Body of pancreas (tissue), 4 donors: ENCODE measurements at regions not wholly inside any gene's neighbourhood (a gene's known extent, or its start where the extent isn't known, plus 50 kb on each side); places are given as distances from the start of the nearest gene placed in this dataset.

Experiments
- ATAC-seq: fragments of 150-250 bp; one replicate; pipeline ENCODE4 v1.9.1; 2016
- DNase-seq, 4 donors: peaks; one replicate each; pipeline ENCODE4 v3.0.0-alpha.2; 2019
- H3K27ac ChIP-seq, 4 donors: fragments of 200-600 bp; sonication (generic); 1 replicate in 3 of 4; 2 replicates in 1 of 4; pipeline versions ENCODE4 v1.5.1 to v1.6.1; 2016 to 2019; ENCODE audit warnings: mild to moderate bottlenecking in 1 of 4, mixed read lengths in 1 of 4, moderate library complexity in 1 of 4
- H3K27me3 ChIP-seq, 2 donors: fragments of 200-600 bp; sonication (generic); one replicate each; pipeline ENCODE4 v1.6.0; 2016; ENCODE audit warnings: mild to moderate bottlenecking in 1 of 2
- H3K36me3 ChIP-seq, 2 donors: fragments of 200-600 bp; sonication (generic); replicated peaks in 1 of 2; 2 replicates each; pipeline ENCODE4 v1.5.1; 2016; ENCODE audit warnings: low read depth in 2 of 2; ENCODE audit not compliant: insufficient read depth in 1 of 2
- H3K4me1 ChIP-seq: fragments of 200-600 bp; sonication (generic); one replicate; pipeline ENCODE4 v1.6.0; 2016
- H3K4me3 ChIP-seq, 2 donors: fragments of 200-600 bp; sonication (generic); 1 replicate in 1 of 2; 2 replicates in 1 of 2; pipeline ENCODE4 v1.5.1; 2016 to 2019
- H3K9me3 ChIP-seq, 3 donors: fragments of 200-600 bp; sonication (generic); 1 replicate in 2 of 3; 2 replicates in 1 of 3; pipeline ENCODE4 v1.5.1; 2016
- CTCF ChIP-seq, 7 experiments: fragments of 450-650 bp in 4 of 7; fragments of 200-600 bp in 3 of 7; sonication (generic) in 3 of 7; IDR thresholded peaks; one replicate each; pipeline ENCODE4 v1.5.1; 2016 to 2019; ENCODE audit warnings: antibody characterized with exemption in 7 of 7
- POLR2A ChIP-seq, 3 donors: fragments of 450-650 bp; IDR thresholded peaks; one replicate each; pipeline ENCODE4 v1.6.1; 2016; ENCODE audit warnings: antibody characterized with exemption in 3 of 3, mild to moderate bottlenecking in 2 of 3
- WGBS, 2 donors: methylation state at CpG; one replicate each; pipeline ENCODE4 v1.1.5; 2017; 5-methylcytosine and 5-hydroxymethylcytosine counted together
- intact Hi-C: fragments of 100-400 bp; cut with DNase I; formaldehyde crosslinking; loops from one replicate; pipeline ENCODE4 v1.15.1; 2023

GRCh38 chr13:38191016-38191415 is 158.6 kb upstream of the UFM1 start:
- TF ChIP-seq CTCF (IDR thresholded peaks at IDR 0.05) (no peak), POLR2A (IDR thresholded peaks at IDR 0.05) (no peak)
- no peaks in the 10 kb centered on the region for H3K4me1 ChIP-seq
- no peak overlapping the region for H3K4me3 ChIP-seq
- no peak overlapping the region for H3K27ac ChIP-seq
- DNase-seq (no peak), ATAC-seq (no peak)
- H3K9me3 ChIP-seq: no peaks in the 10 kb centered on the region
- WGBS, 2 donors: 55 to 58% methylated on average over 3 of the region's 3 CpGs
- intact Hi-C loops: no loop called here
- H3K27me3 ChIP-seq: peaks cover 0 to 3% of the 10 kb centered on the region in 2 donors
- no peaks in the 10 kb centered on the region for H3K36me3 ChIP-seq

GRCh38 chr13:38180670-38181069 is 169.0 kb upstream of the UFM1 start:
- H3K4me3 ChIP-seq: no peak overlapping the region
- intact Hi-C loops: no loop called here

GRCh38 chr13:38180126-38180525 is 169.5 kb upstream of the UFM1 start:
- no peaks in the 10 kb centered on the region for H3K9me3 ChIP-seq
- WGBS, 2 donors: 78 to 93% methylated on average over 1 of the region's 1 CpG
- TF ChIP-seq CTCF (IDR thresholded peaks at IDR 0.05) (no peak), POLR2A (IDR thresholded peaks at IDR 0.05) (no peak)
- no peak for ATAC-seq
- H3K4me1 ChIP-seq: no peaks in the 10 kb centered on the region
- H3K36me3 ChIP-seq: no peaks in the 10 kb centered on the region
- no peak overlapping the region for H3K27ac ChIP-seq
- DNase-seq: no peak
- no peak overlapping the region for H3K4me3 ChIP-seq
- intact Hi-C loops: no loop called here
- no peaks in the 10 kb centered on the region for H3K27me3 ChIP-seq

More at GRCh38 chr13:38180670-38181069, 169.0 kb upstream of the UFM1 start:
- TF ChIP-seq CTCF (IDR thresholded peaks at IDR 0.05) (no peak), POLR2A (IDR thresholded peaks at IDR 0.05) (no peak)
- ATAC-seq (no peak), DNase-seq (no peak)
- Histone ChIP-seq H3K27ac (no peak overlapping the region), H3K4me1 (no peaks in the 10 kb centered on the region), H3K27me3 (no peaks in the 10 kb centered on the region), H3K36me3 (no peaks in the 10 kb centered on the region), H3K9me3 (no peaks in the 10 kb centered on the region)
- WGBS, 2 donors: 78 to 94% methylated on average over 1 of the region's 1 CpG

GRCh38 chr13:38176664-38177063 is 173.0 kb upstream of the UFM1 start:
- H3K27ac ChIP-seq: no peak overlapping the region
- H3K36me3 ChIP-seq: no peaks in the 10 kb centered on the region
- H3K4me1 ChIP-seq: no peaks in the 10 kb centered on the region
- no peaks in the 10 kb centered on the region for H3K9me3 ChIP-seq
- no peak overlapping the region for H3K4me3 ChIP-seq
- ATAC-seq (no peak), DNase-seq (no peak)
- intact Hi-C loops: no loop called here
- H3K27me3 ChIP-seq: no peaks in the 10 kb centered on the region
- TF ChIP-seq POLR2A (IDR thresholded peaks at IDR 0.05) (no peak), CTCF (IDR thresholded peaks at IDR 0.05) (no peak)

- WGBS, 2 donors: 95 to 100% methylated on average over 1 of the region's 1 CpG
- TF ChIP-seq CTCF (IDR thresholded peaks at IDR 0.05) (no peak), POLR2A (IDR thresholded peaks at IDR 0.05) (no peak)
- Histone ChIP-seq H3K9me3 (no peaks in the 10 kb centered on the region), H3K4me1 (no peaks in the 10 kb centered on the region), H3K27me3 (no peaks in the 10 kb centered on the region), H3K36me3 (no peaks in the 10 kb centered on the region), H3K27ac (no peak overlapping the region), H3K4me3 (no peak overlapping the region)
- intact Hi-C loops: no loop called here
- DNase-seq (no peak), ATAC-seq (no peak)
These were observed 176.2 kb upstream of the UFM1 start for GRCh38 chr13:38173403-38173802.
